GM21528 (cell line): ENCODE measurements at regions not wholly inside any gene's neighbourhood (a gene's known extent, or its start where the extent isn't known, plus 50 kb on each side); places are given as distances from the start of the nearest gene placed in this dataset.

Source experiments
- ATAC-seq: cut with Tn5 transposase; IDR thresholded peaks from one replicate; pipeline ENCODE4 v1.9.1; 2021; ENCODE audit warnings: mild to moderate bottlenecking, moderate library complexity; ENCODE audit not compliant: unreplicated experiment, low FRiP score

- no peak for ATAC-seq
These were observed 379.4 kb upstream of the TNRC6C start for GRCh38 chr17:77579131-77579530.

- no peak for ATAC-seq
These were observed 378.8 kb upstream of the TNRC6C start for GRCh38 chr17:77579682-77580081.

GRCh38 chr17:77580531-77581270, 377.8 kb upstream of the TNRC6C start:
- ATAC-seq = no peak

GRCh38 chr17:77581480-77581879, 377.0 kb upstream of the TNRC6C start:
- no peak for ATAC-seq

- ATAC-seq = no peak
These were observed 373.2 kb upstream of the TNRC6C start for GRCh38 chr17:77585142-77585860.

GRCh38 chr17:77590951-77591735, 367.4 kb upstream of the TNRC6C start:
- no peak for ATAC-seq

- no peak for ATAC-seq
These were observed 366.2 kb upstream of the TNRC6C start for GRCh38 chr17:77592106-77592865.

GRCh38 chr17:77593081-77593480, 365.4 kb upstream of the TNRC6C start:
- ATAC-seq = no peak

GRCh38 chr17:77594416-77595209, 363.9 kb upstream of the TNRC6C start:
- no peak for ATAC-seq

GRCh38 chr17:77596491-77597417, 361.7 kb upstream of the TNRC6C start:
- no peak for ATAC-seq

- no peak for ATAC-seq
These were observed 360.9 kb upstream of the TNRC6C start for GRCh38 chr17:77597418-77598240.

- no peak for ATAC-seq
These were observed 360.3 kb upstream of the TNRC6C start for GRCh38 chr17:77598241-77598620.

- no peak for ATAC-seq
These were observed 358.8 kb upstream of the TNRC6C start for GRCh38 chr17:77599699-77600098.

- no peak for ATAC-seq
These were observed 358.2 kb upstream of the TNRC6C start for GRCh38 chr17:77600346-77600745.

- no peak for ATAC-seq
These were observed 357.2 kb upstream of the TNRC6C start for GRCh38 chr17:77601054-77601979.

GRCh38 chr17:77602062-77602746, 356.3 kb upstream of the TNRC6C start:
- no peak for ATAC-seq
